OCI-LY7 (cell line): ENCODE measurements at regions not wholly inside any gene's neighbourhood (a gene's known extent, or its start where the extent isn't known, plus 50 kb on each side); places are given as distances from the start of the nearest gene placed in this dataset.

Source experiments
- BruUV-seq: library from RNA; stranded (reverse); fragments of 400-500 nt; replicated peaks from 2 replicates; lab custom pipeline; 2021; lab: Mats Ljungman, UMichigan
- CTCF ChIA-PET: fragments of 300-600 bp; sonication (Branson Sonifier 250); formaldehyde crosslinking; loops from one replicate; lab custom pipeline; 2022; ENCODE audit warnings: antibody characterized with exemption; ENCODE audit not compliant: unreplicated experiment; lab: Charles Lee
- POLR2A ChIA-PET: fragments of 300-600 bp; sonication (Branson Sonifier 250); formaldehyde crosslinking; loops from one replicate; lab custom pipeline; 2022; ENCODE audit warnings: antibody characterized with exemption; lab: Charles Lee
- DNase-seq: peaks from one replicate; pipeline ENCODE4 v3.0.0-alpha.2; 2015; ENCODE audit warnings: low spot score
- H2AFZ ChIP-seq: fragments of 200-600 bp; sonication (generic), shearing (Covaris generic); 2 replicates; pipeline ENCODE4 v1.6.1; 2014; ENCODE audit warnings: mild to moderate bottlenecking, antibody characterized with exemption, low read length, moderate library complexity
- H3K27ac ChIP-seq: fragments of 200-600 bp; sonication (generic); 2 replicates; pipeline ENCODE4 v1.5.1; 2014; ENCODE audit warnings: mixed run types, low read depth, mild to moderate bottlenecking, moderate library complexity, low read length, inconsistent platforms; ENCODE audit not compliant: poor library complexity, severe bottlenecking
- H3K36me3 ChIP-seq: fragments of 200-600 bp; sonication (generic); 2 replicates; pipeline ENCODE4 v1.6.1; 2014; ENCODE audit warnings: mild to moderate bottlenecking, antibody characterized with exemption, low read length, moderate library complexity, mixed read lengths; ENCODE audit not compliant: insufficient read depth
- H3K4me1 ChIP-seq: fragments of 200-600 bp; sonication (generic); 2 replicates; pipeline ENCODE4 v1.5.1; 2014; ENCODE audit warnings: mild to moderate bottlenecking, low read length; ENCODE audit not compliant: insufficient read depth, poor library complexity, severe bottlenecking
- H3K4me2 ChIP-seq: fragments of 200-600 bp; sonication (generic); 2 replicates; pipeline ENCODE4 v1.6.1; 2014; ENCODE audit warnings: mild to moderate bottlenecking, low read length
- H3K4me3 ChIP-seq: fragments of 200-600 bp; sonication (generic); 2 replicates; pipeline ENCODE4 v1.5.1; 2014; ENCODE audit warnings: mild to moderate bottlenecking, low read depth, low read length; ENCODE audit not compliant: poor library complexity, severe bottlenecking
- H3K79me2 ChIP-seq: fragments of 200-600 bp; sonication (generic); 2 replicates; pipeline ENCODE4 v1.6.1; 2016; ENCODE audit warnings: low read depth, mild to moderate bottlenecking, low read length, moderate library complexity, mixed read lengths; ENCODE audit not compliant: insufficient read depth
- H3K9me2 ChIP-seq: fragments of 200-600 bp; sonication (generic); 2 replicates; pipeline ENCODE4 v1.6.1; 2016; ENCODE audit warnings: mild to moderate bottlenecking, low read length, mixed read lengths; ENCODE audit not compliant: insufficient read depth
- H3K9me3 ChIP-seq: fragments of 200-600 bp; sonication (generic); 2 replicates; pipeline ENCODE4 v1.6.1; 2014; ENCODE audit warnings: mild to moderate bottlenecking, mixed run types, low read length, mixed read lengths
- H4K20me1 ChIP-seq: fragments of 200-600 bp; sonication (generic); 2 replicates; pipeline ENCODE4 v1.6.1; 2014; ENCODE audit warnings: mild to moderate bottlenecking, antibody characterized with exemption, low read length, moderate library complexity, mixed read lengths; ENCODE audit not compliant: insufficient read depth
- CTCF ChIP-seq: fragments of 200-600 bp; sonication (generic); conservative IDR thresholded peaks from 2 replicates; pipeline ENCODE4 v1.5.1; 2014; ENCODE audit warnings: mild to moderate bottlenecking, antibody characterized with exemption, low read length, moderate library complexity, mixed read lengths
- EZH2phosphoT487 ChIP-seq: fragments of 200-600 bp; sonication (generic); IDR thresholded peaks from 2 replicates; pipeline ENCODE4 v1.6.1; 2018; ENCODE audit warnings: low read depth, borderline replicate concordance, mild to moderate bottlenecking, mixed run types, antibody characterized with exemption, low read length, moderate library complexity, mixed read lengths
- intact Hi-C: fragments of 100-400 bp; cut with micrococcal nuclease; formaldehyde crosslinking; loops from one replicate; pipeline ENCODE4 v1.10.0; 2022; ENCODE audit not compliant: unreplicated experiment

GRCh38 chr18:55041366-55041765 lies 82.1 kb upstream of the CCDC68 start:
- Histone ChIP-seq H3K4me1 (no peaks in the 10 kb centered on the region), H3K9me2 (no peaks in the 10 kb centered on the region), H3K9me3 (no peaks in the 10 kb centered on the region), H3K27ac (no peak overlapping the region), H2AFZ (no peak overlapping the region), H4K20me1 (no peaks in the 10 kb centered on the region), H3K4me3 (no peak overlapping the region), H3K36me3 (no peaks in the 10 kb centered on the region), H3K4me2 (no peak overlapping the region), H3K79me2 (no peaks in the 10 kb centered on the region)
- ChIA-PET CTCF (no interaction called here), POLR2A (no interaction called here)
- BruUV-seq = no TSS peak
- TF ChIP-seq EZH2phosphoT487 (no peak), CTCF (no peak)
- intact Hi-C loops = no loop called here
- DNase-seq = no peak

GRCh38 chr18:55038162-55038561 lies 78.9 kb upstream of the CCDC68 start:
- Histone ChIP-seq H3K27ac (no peak overlapping the region), H3K4me3 (no peak overlapping the region), H3K9me3 (no peaks in the 10 kb centered on the region), H3K79me2 (no peaks in the 10 kb centered on the region), H3K9me2 (no peaks in the 10 kb centered on the region), H3K4me2 (no peak overlapping the region), H3K4me1 (no peaks in the 10 kb centered on the region), H2AFZ (no peak overlapping the region), H4K20me1 (no peaks in the 10 kb centered on the region), H3K36me3 (no peaks in the 10 kb centered on the region)
- ChIA-PET POLR2A (no interaction called here), CTCF (no interaction called here)
- no peak for DNase-seq
- no TSS peak for BruUV-seq
- intact Hi-C loops = no loop called here
- no peak for TF ChIP-seq CTCF
- no peak for TF ChIP-seq EZH2phosphoT487

GRCh38 chr18:55034742-55035141 lies 75.5 kb upstream of the CCDC68 start:
- no TSS peak for BruUV-seq
- Histone ChIP-seq H3K9me3 (no peaks in the 10 kb centered on the region), H3K9me2 (no peaks in the 10 kb centered on the region), H3K4me2 (no peak overlapping the region), H3K36me3 (no peaks in the 10 kb centered on the region), H3K4me3 (no peak overlapping the region), H3K27ac (no peak overlapping the region), H4K20me1 (no peaks in the 10 kb centered on the region), H3K79me2 (no peaks in the 10 kb centered on the region), H2AFZ (no peak overlapping the region), H3K4me1 (no peaks in the 10 kb centered on the region)
- no peak for DNase-seq
- ChIA-PET CTCF (no interaction called here), POLR2A (no interaction called here)
- TF ChIP-seq EZH2phosphoT487 (no peak), CTCF (no peak)
- intact Hi-C loops = no loop called here
